ENCODE measurements at regions not wholly inside any gene's neighbourhood (a gene's known extent, or its start where the extent isn't known, plus 50 kb on each side); places are given as distances from the start of the nearest gene placed in this dataset.

- Histone ChIP-seq H3K27me3 (ENCODE audit: insufficient read depth, poor library complexity, severe bottlenecking) (no peaks in the 10 kb centered on the region), H3K36me3 (ENCODE audit: low read depth) (no peaks in the 10 kb centered on the region), H3K27ac (ENCODE audit: poor library complexity, severe bottlenecking) (no peak overlapping the region), H3K4me3 (ENCODE audit: severe bottlenecking) (no peak overlapping the region), H3K4me1 (ENCODE audit: insufficient read depth, poor library complexity, severe bottlenecking) (no peaks in the 10 kb centered on the region), H3K9me3 (ENCODE audit: severe bottlenecking) (no peaks in the 10 kb centered on the region)
- ATAC-seq (ENCODE audit: low read depth): no peak
- DNase-seq (ENCODE audit: low spot score): no peak
- no peak for TF ChIP-seq CTCF (IDR thresholded peaks at IDR 0.05; ENCODE audit: poor library complexity, severe bottlenecking)
Observed at GRCh38 chr1:83087851-83088250, 911.1 kb downstream of the TTLL7 start.

- no peak overlapping the region for H3K4me3 ChIP-seq (ENCODE audit: severe bottlenecking)
- H3K36me3 ChIP-seq (ENCODE audit: low read depth): no peaks in the 10 kb centered on the region
- H3K27me3 ChIP-seq (ENCODE audit: insufficient read depth, poor library complexity, severe bottlenecking): no peaks in the 10 kb centered on the region
- H3K27ac ChIP-seq (ENCODE audit: poor library complexity, severe bottlenecking): no peak overlapping the region
- TF ChIP-seq CTCF (IDR thresholded peaks at IDR 0.05; ENCODE audit: poor library complexity, severe bottlenecking): no peak
- no peak for ATAC-seq (ENCODE audit: low read depth)
- no peaks in the 10 kb centered on the region for H3K9me3 ChIP-seq (ENCODE audit: severe bottlenecking)
- DNase-seq (ENCODE audit: low spot score): no peak
- H3K4me1 ChIP-seq (ENCODE audit: insufficient read depth, poor library complexity, severe bottlenecking): no peaks in the 10 kb centered on the region
Observed at GRCh38 chr1:83086986-83087512, 911.9 kb downstream of the TTLL7 start.

- H3K4me3 ChIP-seq (ENCODE audit: severe bottlenecking): no peak overlapping the region
- DNase-seq (ENCODE audit: low spot score): no peak
- no peak for TF ChIP-seq CTCF (IDR thresholded peaks at IDR 0.05; ENCODE audit: poor library complexity, severe bottlenecking)
- H3K27me3 ChIP-seq (ENCODE audit: insufficient read depth, poor library complexity, severe bottlenecking): no peaks in the 10 kb centered on the region
- no peaks in the 10 kb centered on the region for H3K4me1 ChIP-seq (ENCODE audit: insufficient read depth, poor library complexity, severe bottlenecking)
- H3K9me3 ChIP-seq (ENCODE audit: severe bottlenecking): no peaks in the 10 kb centered on the region
- ATAC-seq (ENCODE audit: low read depth): 0 out of 3 replicates have a peak, but pooled peaks have one; percentile 21
- no peak overlapping the region for H3K27ac ChIP-seq (ENCODE audit: poor library complexity, severe bottlenecking)
- H3K36me3 ChIP-seq (ENCODE audit: low read depth): no peaks in the 10 kb centered on the region
Observed at GRCh38 chr1:83086346-83086745, 912.6 kb downstream of the TTLL7 start.

- no peak for DNase-seq (ENCODE audit: low spot score)
- TF ChIP-seq CTCF (IDR thresholded peaks at IDR 0.05; ENCODE audit: poor library complexity, severe bottlenecking): no peak
- Histone ChIP-seq H3K27me3 (ENCODE audit: insufficient read depth, poor library complexity, severe bottlenecking) (no peaks in the 10 kb centered on the region), H3K4me3 (ENCODE audit: severe bottlenecking) (no peak overlapping the region), H3K27ac (ENCODE audit: poor library complexity, severe bottlenecking) (no peak overlapping the region), H3K4me1 (ENCODE audit: insufficient read depth, poor library complexity, severe bottlenecking) (no peaks in the 10 kb centered on the region), H3K9me3 (ENCODE audit: severe bottlenecking) (no peaks in the 10 kb centered on the region), H3K36me3 (ENCODE audit: low read depth) (no peaks in the 10 kb centered on the region)
- no peak for ATAC-seq (ENCODE audit: low read depth)
Observed at GRCh38 chr1:83083589-83084224, 915.2 kb downstream of the TTLL7 start.

GRCh38 chr1:83077411-83077810, 921.5 kb downstream of the TTLL7 start:
- no peak for TF ChIP-seq CTCF (IDR thresholded peaks at IDR 0.05; ENCODE audit: poor library complexity, severe bottlenecking)
- Histone ChIP-seq H3K27ac (ENCODE audit: poor library complexity, severe bottlenecking) (no peak overlapping the region), H3K36me3 (ENCODE audit: low read depth) (no peaks in the 10 kb centered on the region), H3K4me1 (ENCODE audit: insufficient read depth, poor library complexity, severe bottlenecking) (no peaks in the 10 kb centered on the region), H3K9me3 (ENCODE audit: severe bottlenecking) (no peaks in the 10 kb centered on the region), H3K4me3 (ENCODE audit: severe bottlenecking) (no peak overlapping the region), H3K27me3 (ENCODE audit: insufficient read depth, poor library complexity, severe bottlenecking) (no peaks in the 10 kb centered on the region)
- ATAC-seq (ENCODE audit: low read depth) (no peak), DNase-seq (ENCODE audit: low spot score) (no peak)
